ENCODE measurements at regions not wholly inside any gene's neighbourhood (a gene's known extent, or its start where the extent isn't known, plus 50 kb on each side); places are given as distances from the start of the nearest gene placed in this dataset.

DNA sequence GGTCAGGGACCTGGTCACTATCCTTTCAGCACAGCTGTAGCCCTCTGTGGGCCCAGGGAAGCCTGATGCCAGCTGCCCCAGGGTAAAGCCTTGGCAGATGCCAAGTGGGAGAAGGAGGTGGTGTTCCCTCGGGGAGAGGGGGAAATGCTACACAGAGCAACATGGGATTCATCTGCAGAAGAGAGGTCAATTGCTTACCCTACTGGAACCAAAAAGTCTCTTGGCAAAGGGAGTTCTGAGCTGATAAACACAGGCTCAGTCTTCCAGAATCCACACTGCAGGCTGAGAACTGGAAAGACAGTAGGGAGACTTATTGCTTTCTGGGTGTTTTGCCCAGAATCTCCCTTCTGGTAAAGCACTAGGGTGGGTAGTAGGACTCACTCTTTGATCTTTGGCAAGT is 100.1 kb upstream of the NEO1 start:
- WGBS: 88% methylated on average over 1 of the region's 1 CpG
- Histone ChIP-seq H3K9me3 (peaks cover 0 to 10% (median 2%) of the 10 kb centered on the region in 4 donors), H3K36me3 (no peaks in the 10 kb centered on the region), H3K4me1 (no peaks in the 10 kb centered on the region), H3K4me3 (no peak overlapping the region), H3K27ac (replicated peaks in 1 of 4) (no peak overlapping the region), H3K27me3 (no peaks in the 10 kb centered on the region)
- DNase-seq (ENCODE audit: extremely low spot score): peak; percentile 83
- no peak for TF ChIP-seq POLR2A (IDR thresholded peaks at IDR 0.05; ENCODE audit: low read depth)
- TF ChIP-seq, protein P1, sequence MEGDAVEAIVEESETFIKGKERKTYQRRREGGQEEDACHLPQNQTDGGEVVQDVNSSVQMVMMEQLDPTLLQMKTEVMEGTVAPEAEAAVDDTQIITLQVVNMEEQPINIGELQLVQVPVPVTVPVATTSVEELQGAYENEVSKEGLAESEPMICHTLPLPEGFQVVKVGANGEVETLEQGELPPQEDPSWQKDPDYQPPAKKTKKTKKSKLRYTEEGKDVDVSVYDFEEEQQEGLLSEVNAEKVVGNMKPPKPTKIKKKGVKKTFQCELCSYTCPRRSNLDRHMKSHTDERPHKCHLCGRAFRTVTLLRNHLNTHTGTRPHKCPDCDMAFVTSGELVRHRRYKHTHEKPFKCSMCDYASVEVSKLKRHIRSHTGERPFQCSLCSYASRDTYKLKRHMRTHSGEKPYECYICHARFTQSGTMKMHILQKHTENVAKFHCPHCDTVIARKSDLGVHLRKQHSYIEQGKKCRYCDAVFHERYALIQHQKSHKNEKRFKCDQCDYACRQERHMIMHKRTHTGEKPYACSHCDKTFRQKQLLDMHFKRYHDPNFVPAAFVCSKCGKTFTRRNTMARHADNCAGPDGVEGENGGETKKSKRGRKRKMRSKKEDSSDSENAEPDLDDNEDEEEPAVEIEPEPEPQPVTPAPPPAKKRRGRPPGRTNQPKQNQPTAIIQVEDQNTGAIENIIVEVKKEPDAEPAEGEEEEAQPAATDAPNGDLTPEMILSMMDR (IDR thresholded peaks at IDR 0.05): no peak
- no peak for TF ChIP-seq EP300 (IDR thresholded peaks at IDR 0.05)
- no peak for TF ChIP-seq POLR2AphosphoS5 (IDR thresholded peaks at IDR 0.05)
- intact Hi-C loops (cut with DNase I): no loop called here

DNA sequence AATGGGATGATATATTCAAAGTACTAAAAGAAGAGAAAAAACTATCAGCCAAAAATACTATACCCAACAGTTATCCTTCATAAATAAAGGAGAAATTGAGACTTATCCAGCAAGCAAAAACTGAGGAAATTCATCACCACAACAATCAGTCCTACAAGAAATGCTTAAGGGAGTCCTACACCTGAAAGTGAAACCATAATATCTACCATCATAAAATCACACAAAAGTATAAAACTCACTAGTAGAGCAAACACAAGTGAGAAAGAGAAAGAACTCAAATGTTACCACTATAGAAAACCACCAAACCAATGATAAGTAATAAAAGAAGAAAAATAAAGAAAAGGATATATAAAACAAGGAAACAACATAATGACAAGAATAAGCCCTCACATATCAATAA is 103.6 kb upstream of the NEO1 start:
- Histone ChIP-seq H3K4me1 (no peaks in the 10 kb centered on the region), H3K9me3 (peaks cover 0 to 15% (median 2%) of the 10 kb centered on the region in 4 donors), H3K27me3 (no peaks in the 10 kb centered on the region), H3K4me3 (no peak overlapping the region), H3K27ac (replicated peaks in 1 of 4) (no peak overlapping the region), H3K36me3 (no peaks in the 10 kb centered on the region)
- no peak for DNase-seq (ENCODE audit: extremely low spot score)
- no peak for TF ChIP-seq POLR2AphosphoS5 (IDR thresholded peaks at IDR 0.05)
- intact Hi-C loops (cut with DNase I): no loop called here

DNA sequence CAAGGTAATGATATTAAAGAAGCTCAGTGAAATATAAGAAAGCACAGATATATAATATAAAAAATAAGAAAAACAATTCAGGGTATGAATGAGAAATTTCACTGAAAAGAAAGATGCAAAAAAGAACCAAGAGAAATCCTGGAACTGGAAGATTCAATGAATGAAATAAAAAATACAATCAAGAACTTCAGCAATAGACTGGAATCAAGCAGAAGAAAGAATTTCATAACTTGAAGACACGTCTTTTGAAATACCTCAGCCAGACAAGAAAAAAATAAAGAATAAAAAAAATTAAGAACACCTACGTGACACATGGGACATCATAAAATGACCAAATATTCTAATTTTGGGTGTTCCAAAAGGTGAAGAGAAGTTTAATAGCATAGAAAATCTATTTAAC is 104.6 kb upstream of the NEO1 start:
- intact Hi-C loops (cut with DNase I): no loop called here
- H3K4me3 ChIP-seq: no peak overlapping the region
- no peaks in the 10 kb centered on the region for H3K27me3 ChIP-seq
- TF ChIP-seq EP300 (IDR thresholded peaks at IDR 0.05) (no peak), POLR2AphosphoS5 (IDR thresholded peaks at IDR 0.05) (no peak), POLR2A (IDR thresholded peaks at IDR 0.05; ENCODE audit: low read depth) (no peak)
- TF ChIP-seq, protein P1 (IDR thresholded peaks at IDR 0.05): no peak
- no peaks in the 10 kb centered on the region for H3K36me3 ChIP-seq
- H3K4me1 ChIP-seq: no peaks in the 10 kb centered on the region
- H3K27ac ChIP-seq (replicated peaks in 1 of 4): no peak overlapping the region
- 83% methylated on average over 2 of the region's 2 CpGs for WGBS
- H3K9me3 ChIP-seq: peaks cover 0 to 15% (median 2%) of the 10 kb centered on the region in 4 donors
- DNase-seq (ENCODE audit: extremely low spot score): no peak

DNA sequence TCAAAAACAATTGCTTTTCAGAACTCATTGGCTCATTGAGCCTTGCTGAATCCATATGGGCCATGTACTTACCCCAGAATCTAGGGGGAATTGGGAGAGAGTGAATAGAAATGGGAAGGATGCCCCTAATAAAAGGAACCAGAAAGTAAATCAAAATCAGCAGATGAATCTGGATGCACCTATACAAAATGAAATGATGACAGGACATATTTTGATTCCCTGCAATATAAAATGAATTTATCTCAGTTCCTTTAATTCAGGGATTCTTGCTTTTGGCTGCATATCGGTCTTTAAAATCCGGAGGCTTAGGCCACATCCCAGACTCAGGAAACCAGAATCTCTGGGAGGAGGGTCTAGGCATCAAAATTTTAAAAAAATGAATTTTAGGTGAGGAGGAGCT is 107.7 kb upstream of the NEO1 start:
- Histone ChIP-seq H3K4me3 (no peak overlapping the region), H3K4me1 (no peaks in the 10 kb centered on the region), H3K36me3 (no peaks in the 10 kb centered on the region), H3K9me3 (peaks cover 0 to 15% (median 2%) of the 10 kb centered on the region in 4 donors), H3K27ac (replicated peaks in 1 of 4) (no peak overlapping the region), H3K27me3 (no peaks in the 10 kb centered on the region)
- no peak for DNase-seq (ENCODE audit: extremely low spot score)
- WGBS: 82% methylated on average over 2 of the region's 2 CpGs
- no peak for TF ChIP-seq POLR2AphosphoS5 (IDR thresholded peaks at IDR 0.05)
- no peak for TF ChIP-seq POLR2A (IDR thresholded peaks at IDR 0.05; ENCODE audit: low read depth)
- no peak for TF ChIP-seq EP300 (IDR thresholded peaks at IDR 0.05)
- TF ChIP-seq, protein P1 (IDR thresholded peaks at IDR 0.05): no peak
- intact Hi-C loops (cut with DNase I): no loop called here

DNA sequence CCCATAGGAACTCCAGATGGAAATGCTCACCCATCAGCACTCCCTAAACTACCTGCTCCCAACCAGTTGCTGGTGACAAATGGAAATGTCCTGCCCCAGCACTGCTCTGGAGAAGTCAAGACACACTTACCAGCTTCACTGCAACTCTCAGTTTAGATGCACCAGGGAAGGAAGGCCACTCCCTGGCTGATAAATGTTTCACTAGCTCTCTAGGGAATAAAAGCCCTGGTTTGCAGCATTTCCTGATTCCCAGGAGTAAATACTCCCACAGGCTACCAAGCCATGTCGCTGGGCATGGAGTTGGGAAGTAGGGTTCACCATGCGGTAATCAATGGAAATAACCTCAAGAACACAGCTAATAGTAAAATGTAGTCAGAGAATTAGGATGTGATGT is 112.0 kb upstream of the NEO1 start:
- Histone ChIP-seq H3K9me3 (no peaks in the 10 kb centered on the region), H3K4me1 (no peaks in the 10 kb centered on the region), H3K4me3 (no peak overlapping the region), H3K27me3 (no peaks in the 10 kb centered on the region), H3K36me3 (no peaks in the 10 kb centered on the region), H3K27ac (replicated peaks in 1 of 4) (no peak overlapping the region)
- WGBS: 84% methylated on average over 2 of the region's 2 CpGs
- intact Hi-C loops (cut with DNase I): no loop called here
- no peak for TF ChIP-seq POLR2A (IDR thresholded peaks at IDR 0.05; ENCODE audit: low read depth)
- DNase-seq (ENCODE audit: extremely low spot score): peak; percentile 57

DNA sequence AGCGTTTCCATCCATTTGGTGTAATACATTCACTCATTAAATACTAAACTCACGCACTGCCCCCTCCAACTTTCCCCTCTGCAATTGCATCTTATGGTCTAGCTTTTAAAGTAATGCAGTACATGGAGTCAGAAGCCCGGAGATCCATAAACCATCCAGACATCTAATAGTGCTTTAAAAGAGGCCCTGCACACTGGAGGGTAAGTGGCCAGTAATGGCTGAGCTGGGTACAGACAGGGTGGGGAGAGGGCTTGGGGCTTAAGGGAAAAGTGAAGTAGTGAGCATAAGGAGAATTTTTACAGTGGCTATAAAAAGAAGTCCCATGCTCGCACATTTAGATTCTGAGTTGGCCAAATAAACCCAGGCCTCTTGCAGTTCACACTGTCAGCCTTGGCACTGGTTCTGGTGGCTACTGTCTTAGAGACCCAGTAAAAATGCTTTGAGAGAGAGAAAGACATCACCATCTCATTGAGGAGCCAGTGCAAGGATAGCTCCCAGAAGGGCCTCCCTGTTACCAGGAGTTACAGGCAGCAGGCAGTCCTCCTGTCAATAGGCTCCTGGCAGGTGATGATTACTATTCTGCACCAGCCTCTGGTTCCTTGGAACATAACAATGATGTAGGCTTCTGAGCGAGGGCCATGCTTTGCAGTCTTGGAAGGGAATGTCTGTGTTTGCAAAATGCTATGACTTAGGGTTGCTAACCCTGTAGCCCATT is 112.6 kb upstream of the NEO1 start:
- intact Hi-C loops (cut with DNase I): no loop called here
- H3K27ac ChIP-seq (replicated peaks in 1 of 4): no peak overlapping the region
- no peaks in the 10 kb centered on the region for H3K36me3 ChIP-seq
- H3K4me1 ChIP-seq: no peaks in the 10 kb centered on the region
- H3K27me3 ChIP-seq: no peaks in the 10 kb centered on the region
- TF ChIP-seq POLR2A (IDR thresholded peaks at IDR 0.05; ENCODE audit: low read depth): no peak
- TF ChIP-seq POLR2AphosphoS5 (IDR thresholded peaks at IDR 0.05): no peak
- TF ChIP-seq, protein P1 (IDR thresholded peaks at IDR 0.05): no peak
- 93% methylated on average over 4 of the region's 5 CpGs for WGBS
- peak; percentile 77 for DNase-seq (ENCODE audit: extremely low spot score)
- no peaks in the 10 kb centered on the region for H3K9me3 ChIP-seq
- no peak overlapping the region for H3K4me3 ChIP-seq
